K562 (cell line): ENCODE measurements at regions not wholly inside any gene's neighbourhood (a gene's known extent, or its start where the extent isn't known, plus 50 kb on each side); places are given as distances from the start of the nearest gene placed in this dataset.

Experiments used
- ATAC-seq: fragments of 200-7000 bp; cut with Tn5 transposase; 3 replicates; pipeline ENCODE4 v1.9.1; 2020; ENCODE audit warnings: moderate library complexity
- BruUV-seq: library from RNA; stranded (reverse); fragments of 400-500 nt; replicated peaks from 2 replicates; lab custom pipeline; 2021; lab: Mats Ljungman, UMichigan
- CTCF ChIA-PET: fragments of 300-600 bp; formaldehyde crosslinking; extraction: SDS; loops from one replicate; lab custom pipeline; 2021; ENCODE audit warnings: low intra/inter-chr PET ratio; lab: Yijun Ruan, JAX
- POLR2A ChIA-PET: fragments of 300-600, 350-650 bp; sonication (Branson Sonifier 250); formaldehyde crosslinking; extraction: SDS; loops from one replicate; lab custom pipeline; 2021; ENCODE audit warnings: antibody characterized with exemption, inconsistent platforms; lab: Yijun Ruan, JAX
- DNase-seq, 4 experiments: peaks; one replicate each; pipeline versions ENCODE4 v3.0.0 to v3.0.0-alpha.2; 2011 to 2018; ENCODE audit warnings: low spot score in 3 of 4, mixed read lengths in 3 of 4; ENCODE audit errors: extremely low read depth in 1 of 4
- FAIRE-seq: peaks from 2 replicates; lab custom pipeline; 2011; peaks lifted over from hg19 to GRCh38; lab: Jason Lieb, UNC
- H2AFZ ChIP-seq: 2 replicates; pipeline ENCODE4 v1.6.0; 2011; ENCODE audit warnings: low read depth, low read length, control low read depth, inconsistent platforms
- H3K27ac ChIP-seq: fragments of 200-600 bp; 3 replicates; pipeline ENCODE4 v1.8.0; 2011; ENCODE audit warnings: low read depth, mild to moderate bottlenecking, control low read depth, inconsistent platforms, low read length, moderate library complexity, mixed read lengths; ENCODE audit errors: extremely low read depth
- H3K27me3 ChIP-seq, 2 experiments: fragments of 300-600 bp in 1 of 2; 2 replicates in 1 of 2; 3 replicates in 1 of 2; pipeline versions ENCODE4 v1.6.0 to v1.8.0; 2011; ENCODE audit warnings: inconsistent platforms in 2 of 2, low read length in 2 of 2, mild to moderate bottlenecking in 1 of 2, mixed read lengths in 1 of 2, moderate library complexity in 1 of 2; ENCODE audit not compliant: control insufficient read depth in 2 of 2, insufficient read depth in 2 of 2
- H3K36me3 ChIP-seq: fragments of 300-600 bp; 3 replicates; pipeline ENCODE4 v1.8.0; 2011; ENCODE audit warnings: mild to moderate bottlenecking, low read length, inconsistent platforms; ENCODE audit not compliant: control insufficient read depth, insufficient read depth
- H3K4me1 ChIP-seq, 2 experiments: fragments of 200-600 bp in 1 of 2; replicated peaks in 1 of 2; 2 replicates in 1 of 2; 3 replicates in 1 of 2; pipeline versions ENCODE4 v1.5.1 to v1.8.0; 2011; ENCODE audit warnings: inconsistent platforms in 2 of 2, low read length in 2 of 2, mild to moderate bottlenecking in 1 of 2, mixed read lengths in 1 of 2, moderate library complexity in 1 of 2; ENCODE audit not compliant: control insufficient read depth in 2 of 2, insufficient read depth in 2 of 2
- H3K4me2 ChIP-seq: 2 replicates; pipeline ENCODE4 v1.6.1; 2011; ENCODE audit warnings: low read length, control low read depth, inconsistent platforms, mixed read lengths; ENCODE audit not compliant: insufficient read depth
- H3K4me3 ChIP-seq: fragments of 200-600 bp; sonication (generic), shearing (Covaris generic); 2 replicates; pipeline ENCODE4 v1.5.1; 2016; ENCODE audit warnings: control low read depth, inconsistent platforms
- H3K79me2 ChIP-seq: fragments of 200-600 bp; 3 replicates; pipeline ENCODE4 v1.8.0; 2011; ENCODE audit warnings: low read length, inconsistent platforms; ENCODE audit not compliant: control insufficient read depth, insufficient read depth
- H3K9ac ChIP-seq, 2 experiments: 2 replicates each; pipeline versions ENCODE4 v1.6.0 to v1.6.1; 2011; ENCODE audit warnings: low read depth in 2 of 2, low read length in 2 of 2, control low read depth in 1 of 2, inconsistent platforms in 1 of 2, mild to moderate bottlenecking in 1 of 2, mixed read lengths in 1 of 2; ENCODE audit not compliant: insufficient read depth in 1 of 2
- H3K9me1 ChIP-seq: one replicate; pipeline ENCODE4 v1.6.0; 2011; ENCODE audit warnings: inconsistent platforms, mild to moderate bottlenecking, low read length, moderate library complexity; ENCODE audit not compliant: control insufficient read depth, insufficient read depth
- H3K9me3 ChIP-seq: replicated peaks from 2 replicates; pipeline ENCODE4 v1.5.1; 2011; ENCODE audit warnings: low read depth, low read length, inconsistent platforms; ENCODE audit not compliant: control insufficient read depth, insufficient read depth
- H4K20me1 ChIP-seq: replicated peaks from 2 replicates; pipeline ENCODE4 v1.6.1; 2011; ENCODE audit warnings: low read length, inconsistent platforms, mixed read lengths; ENCODE audit not compliant: control insufficient read depth, insufficient read depth
- ESRRA ChIP-seq: fragments of 450-650 bp; IDR thresholded peaks from 2 replicates; pipeline ENCODE4 v1.6.1; 2014; ENCODE audit warnings: low read depth, mild to moderate bottlenecking, moderate library complexity, borderline replicate concordance
- FOXP1 ChIP-seq: sonication (generic); formaldehyde crosslinking; IDR thresholded peaks from 2 replicates; pipeline ENCODE4 v1.8.0; 2022; ENCODE audit warnings: mild to moderate bottlenecking, missing genetic modification reagents
- KLF6 ChIP-seq: fragments of 250-450 bp; sonication (Bioruptor Pico); IDR thresholded peaks from 2 replicates; pipeline ENCODE4 v1.4.0; 2020; ENCODE audit warnings: mild to moderate bottlenecking, moderate library complexity, borderline replicate concordance
- NR2C2 ChIP-seq, 2 experiments: fragments of 200-800 bp in 1 of 2; sonication (Bioruptor generic) in 1 of 2; sonication (generic) in 1 of 2; formaldehyde crosslinking in 1 of 2; IDR thresholded peaks; 2 replicates each; pipeline versions ENCODE4 v1.6.1 to v1.8.0; 2016 to 2022; ENCODE audit warnings: mild to moderate bottlenecking in 1 of 2, missing compliant biosample characterization in 1 of 2, missing genetic modification characterization in 1 of 2, missing genetic modification reagents in 1 of 2
- TCFL5 ChIP-seq: fragments of 250-450 bp; sonication (Bioruptor Pico); conservative IDR thresholded peaks from 2 replicates; pipeline ENCODE4 v1.6.1; 2021; ENCODE audit warnings: mild to moderate bottlenecking, moderate library complexity, matching md5 sums
- XRCC5 ChIP-seq: fragments of 200-400 bp; formaldehyde crosslinking; IDR thresholded peaks from 2 replicates; pipeline ENCODE4 v1.6.1; 2017; ENCODE audit warnings: low read depth, mild to moderate bottlenecking, low read length
- ZC3H8 ChIP-seq: fragments of 450-650 bp; IDR thresholded peaks from 2 replicates; pipeline ENCODE4 v1.6.1; 2017
- ZNF766 ChIP-seq: fragments of 200-800 bp; sonication (Bioruptor generic); conservative IDR thresholded peaks from 2 replicates; pipeline ENCODE4 v1.6.1; 2016; ENCODE audit warnings: missing genetic modification characterization, missing compliant biosample characterization
- ZNF77 ChIP-seq: fragments of 250-450 bp; sonication (Bioruptor Pico); IDR thresholded peaks from 2 replicates; pipeline ENCODE4 v1.5.0; 2020
- WGBS: fragments of 100-300 bp; shearing (Covaris generic); methylation state at CpG from one replicate; pipeline ENCODE4 v1.1.6; 2016; ENCODE audit warnings: low coverage, mixed read lengths; ENCODE audit not compliant: insufficient coverage; ENCODE audit errors: missing lambda C conversion rate; 5-methylcytosine and 5-hydroxymethylcytosine counted together
- in situ Hi-C: fragments of 300-500 bp; cut with MboI; formaldehyde crosslinking; loops from 4 replicates; pipeline ENCODE4 v1.15.0; 2018; ENCODE audit warnings: inconsistent platforms, mixed read lengths
- intact Hi-C: fragments of 100-400 bp; cut with micrococcal nuclease; formaldehyde crosslinking; loops from 2 replicates; pipeline ENCODE4 v1.14.2; 2022
- TF ChIP-seq, protein P1 (sequence below): fragments of 250-450 bp; sonication (Bioruptor Pico); IDR thresholded peaks from 2 replicates; pipeline ENCODE4 v1.4.0; 2020; ENCODE audit warnings: mild to moderate bottlenecking
- TF ChIP-seq, protein P2 (sequence below): fragments of 250-450 bp; sonication (Bioruptor Pico); IDR thresholded peaks from 2 replicates; pipeline ENCODE4 v1.4.0; 2020

DNA sequence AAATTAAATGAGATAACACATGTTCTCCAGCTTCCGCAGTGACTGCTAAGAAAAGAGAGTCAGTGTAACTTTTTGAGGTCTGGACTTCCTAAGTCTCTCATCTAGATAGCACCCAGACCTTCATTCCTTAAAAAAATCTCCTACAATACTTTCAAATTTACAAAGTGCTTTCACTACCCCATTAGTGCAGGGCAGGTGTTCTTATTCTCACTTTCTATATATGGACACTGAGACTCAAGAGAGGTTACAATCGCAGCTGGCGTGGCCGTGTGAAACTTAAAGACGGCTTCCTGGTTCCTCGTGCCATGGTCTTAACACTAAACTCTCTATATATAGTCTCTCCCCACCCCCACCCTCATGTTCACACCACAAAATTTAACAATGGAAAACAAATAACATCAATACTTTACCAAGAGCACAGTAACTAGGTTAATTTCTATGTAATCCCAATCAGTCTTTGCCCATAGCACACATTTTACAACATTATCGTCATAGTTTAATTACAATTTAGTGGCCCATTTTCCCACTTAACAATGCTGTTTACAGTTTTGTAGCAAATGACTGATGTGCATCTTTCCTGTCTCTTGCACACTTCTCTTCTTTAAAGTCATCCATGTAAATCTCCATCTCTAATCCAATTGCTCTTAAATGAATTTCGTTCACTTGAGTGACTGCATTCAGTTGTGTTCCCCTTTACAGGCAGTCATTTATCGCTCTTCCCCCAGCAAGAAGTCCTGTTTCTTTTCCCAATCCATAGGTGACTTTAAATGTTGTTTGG, 78.8 kb upstream of the ARID1B start (continued):
- no peak for TF ChIP-seq ZNF77 (CRISPR knock-in tag)

DNA sequence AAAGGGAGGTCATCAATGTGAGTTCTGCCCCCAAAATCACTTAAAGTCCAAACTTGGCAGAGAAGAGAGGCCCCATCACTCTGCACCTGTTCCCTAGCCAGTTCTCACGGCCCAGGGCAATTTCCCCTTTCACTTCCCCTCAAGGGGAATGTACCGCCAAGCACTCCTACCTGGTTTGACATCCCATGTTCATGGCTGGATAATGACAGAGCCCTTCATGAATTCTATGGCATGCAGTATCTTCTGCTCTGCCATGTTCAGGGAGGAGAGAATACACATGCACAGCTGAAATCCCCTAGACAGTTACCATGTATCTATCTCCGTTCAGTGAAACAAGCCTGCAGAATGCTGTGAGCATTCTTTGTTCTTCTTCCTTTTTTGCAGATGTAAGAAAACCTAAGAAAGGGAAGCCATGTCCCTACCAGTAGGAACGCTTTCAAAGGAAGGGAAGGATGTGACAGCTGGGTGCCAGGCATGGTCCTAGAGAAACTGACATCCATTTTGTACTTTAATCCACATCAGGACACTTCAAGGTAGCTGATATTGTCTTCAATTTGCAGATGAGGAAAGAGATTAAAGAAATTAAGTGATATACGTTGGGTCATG, 79.8 kb upstream of the ARID1B start:
- Histone ChIP-seq H4K20me1 (no peaks in the 10 kb centered on the region), H3K9me3 (no peaks in the 10 kb centered on the region), H3K27ac (no peak overlapping the region), H3K4me1 (0 out of 5 replicates have a peak, but pooled peaks cover 0 to 2% of the 10 kb centered on the region in 2 experiments), H3K9me1 (no peaks in the 10 kb centered on the region), H3K4me3 (no peak overlapping the region), H3K9ac (no peak overlapping the region), H3K36me3 (no peaks in the 10 kb centered on the region), H3K27me3 (peaks cover 18 to 26% of the 10 kb centered on the region in 2 experiments), H2AFZ (no peak overlapping the region), H3K79me2 (no peaks in the 10 kb centered on the region), H3K4me2 (no peak overlapping the region)
- DNase-seq (no peak), ATAC-seq (no peak), FAIRE-seq (no peak)
- BruUV-seq: no TSS peak
- intact Hi-C loops (no loop called here), in situ Hi-C loops (no loop called here)
- 11% methylated on average over 5 of the region's 5 CpGs for WGBS
- CTCF ChIA-PET: no interaction called here
- POLR2A ChIA-PET: interaction anchor here (0.8 to 1.5 kb wide), 3 partner anchors 8 to 532 kb away, joined by 3 to 4 read pairs (median 4); no protein-coding TSS in a partner anchor
- TF ChIP-seq ZC3H8 (no peak), ESRRA (no peak), KLF6 (CRISPR knock-in tag) (no peak), FOXP1 (no peak), TCFL5 (CRISPR knock-in tag) (no peak), ZNF766 (CRISPR knock-in tag) (no peak), XRCC5 (no peak), NR2C2 (CRISPR knock-in tag; IDR thresholded peaks at IDR 0.05) (no peak), NR2C2 (tag; IDR thresholded peaks at IDR 0.05) (no peak)
- TF ChIP-seq, protein P1, sequence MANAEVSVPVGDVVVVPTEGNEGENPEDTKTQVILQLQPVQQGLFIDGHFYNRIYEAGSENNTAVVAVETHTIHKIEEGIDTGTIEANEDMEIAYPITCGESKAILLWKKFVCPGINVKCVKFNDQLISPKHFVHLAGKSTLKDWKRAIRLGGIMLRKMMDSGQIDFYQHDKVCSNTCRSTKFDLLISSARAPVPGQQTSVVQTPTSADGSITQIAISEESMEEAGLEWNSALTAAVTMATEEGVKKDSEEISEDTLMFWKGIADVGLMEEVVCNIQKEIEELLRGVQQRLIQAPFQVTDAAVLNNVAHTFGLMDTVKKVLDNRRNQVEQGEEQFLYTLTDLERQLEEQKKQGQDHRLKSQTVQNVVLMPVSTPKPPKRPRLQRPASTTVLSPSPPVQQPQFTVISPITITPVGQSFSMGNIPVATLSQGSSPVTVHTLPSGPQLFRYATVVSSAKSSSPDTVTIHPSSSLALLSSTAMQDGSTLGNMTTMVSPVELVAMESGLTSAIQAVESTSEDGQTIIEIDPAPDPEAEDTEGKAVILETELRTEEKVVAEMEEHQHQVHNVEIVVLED (CRISPR knock-in tag): no peak
- TF ChIP-seq, protein P2, sequence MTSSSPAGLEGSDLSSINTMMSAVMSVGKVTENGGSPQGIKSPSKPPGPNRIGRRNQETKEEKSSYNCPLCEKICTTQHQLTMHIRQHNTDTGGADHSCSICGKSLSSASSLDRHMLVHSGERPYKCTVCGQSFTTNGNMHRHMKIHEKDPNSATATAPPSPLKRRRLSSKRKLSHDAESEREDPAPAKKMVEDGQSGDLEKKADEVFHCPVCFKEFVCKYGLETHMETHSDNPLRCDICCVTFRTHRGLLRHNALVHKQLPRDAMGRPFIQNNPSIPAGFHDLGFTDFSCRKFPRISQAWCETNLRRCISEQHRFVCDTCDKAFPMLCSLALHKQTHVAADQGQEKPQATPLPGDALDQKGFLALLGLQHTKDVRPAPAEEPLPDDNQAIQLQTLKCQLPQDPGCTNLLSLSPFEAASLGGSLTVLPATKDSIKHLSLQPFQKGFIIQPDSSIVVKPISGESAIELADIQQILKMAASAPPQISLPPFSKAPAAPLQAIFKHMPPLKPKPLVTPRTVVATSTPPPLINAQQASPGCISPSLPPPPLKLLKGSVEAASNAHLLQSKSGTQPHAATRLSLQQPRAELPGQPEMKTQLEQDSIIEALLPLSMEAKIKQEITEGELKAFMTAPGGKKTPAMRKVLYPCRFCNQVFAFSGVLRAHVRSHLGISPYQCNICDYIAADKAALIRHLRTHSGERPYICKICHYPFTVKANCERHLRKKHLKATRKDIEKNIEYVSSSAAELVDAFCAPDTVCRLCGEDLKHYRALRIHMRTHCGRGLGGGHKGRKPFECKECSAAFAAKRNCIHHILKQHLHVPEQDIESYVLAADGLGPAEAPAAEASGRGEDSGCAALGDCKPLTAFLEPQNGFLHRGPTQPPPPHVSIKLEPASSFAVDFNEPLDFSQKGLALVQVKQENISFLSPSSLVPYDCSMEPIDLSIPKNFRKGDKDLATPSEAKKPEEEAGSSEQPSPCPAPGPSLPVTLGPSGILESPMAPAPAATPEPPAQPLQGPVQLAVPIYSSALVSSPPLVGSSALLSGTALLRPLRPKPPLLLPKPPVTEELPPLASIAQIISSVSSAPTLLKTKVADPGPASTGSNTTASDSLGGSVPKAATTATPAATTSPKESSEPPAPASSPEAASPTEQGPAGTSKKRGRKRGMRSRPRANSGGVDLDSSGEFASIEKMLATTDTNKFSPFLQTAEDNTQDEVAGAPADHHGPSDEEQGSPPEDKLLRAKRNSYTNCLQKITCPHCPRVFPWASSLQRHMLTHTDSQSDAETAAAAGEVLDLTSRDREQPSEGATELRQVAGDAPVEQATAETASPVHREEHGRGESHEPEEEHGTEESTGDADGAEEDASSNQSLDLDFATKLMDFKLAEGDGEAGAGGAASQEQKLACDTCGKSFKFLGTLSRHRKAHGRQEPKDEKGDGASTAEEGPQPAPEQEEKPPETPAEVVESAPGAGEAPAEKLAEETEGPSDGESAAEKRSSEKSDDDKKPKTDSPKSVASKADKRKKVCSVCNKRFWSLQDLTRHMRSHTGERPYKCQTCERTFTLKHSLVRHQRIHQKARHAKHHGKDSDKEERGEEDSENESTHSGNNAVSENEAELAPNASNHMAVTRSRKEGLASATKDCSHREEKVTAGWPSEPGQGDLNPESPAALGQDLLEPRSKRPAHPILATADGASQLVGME (CRISPR knock-in tag): no peak
